A549 (cell line): ENCODE measurements at regions not wholly inside any gene's neighbourhood (a gene's known extent, or its start where the extent isn't known, plus 50 kb on each side); places are given as distances from the start of the nearest gene placed in this dataset.

ENCODE experiments used
- ATAC-seq, 2 experiments: fragments of 200-7000 bp in 1 of 2; fragments of >200 bp in 1 of 2; cut with Nextera tagmentation in 1 of 2; cut with Tn5 transposase in 1 of 2; 3 replicates each; pipeline versions ENCODE4 v1.8.0 to v1.9.1; 2018 to 2020; ENCODE audit warnings: mild to moderate bottlenecking in 1 of 2, moderate library complexity in 1 of 2
- CTCF ChIA-PET: fragments of 300-600 bp; sonication (Branson Sonifier 250); formaldehyde crosslinking; extraction: SDS; loops from one replicate; lab custom pipeline; 2021; ENCODE audit warnings: antibody characterized with exemption, inconsistent platforms; lab: Yijun Ruan, JAX
- POLR2A ChIA-PET: fragments of 350-600 bp; formaldehyde crosslinking; extraction: SDS; loops from one replicate; lab custom pipeline; 2021; ENCODE audit warnings: antibody characterized with exemption, inconsistent platforms; lab: Yijun Ruan, JAX
- DNase-seq, 2 experiments: peaks; one replicate each; pipeline versions ENCODE4 v3.0.0 to v3.0.0-alpha.2; 2011 to 2016; ENCODE audit warnings: low read depth in 1 of 2, low spot score in 1 of 2
- FAIRE-seq: peaks from 2 replicates; lab custom pipeline; 2011; peaks lifted over from hg19 to GRCh38; lab: Jason Lieb, UNC
- H3K27ac ChIP-seq, 2 experiments: fragments of >200 bp; sonication (Bioruptor Twin); formaldehyde crosslinking; 3 replicates each; pipeline ENCODE4 v1.5.1; 2016 to 2017
- H3K4me1 ChIP-seq: fragments of >200 bp; sonication (Bioruptor Twin); formaldehyde crosslinking; 3 replicates; pipeline ENCODE4 v1.6.1; 2016
- H3K4me2 ChIP-seq: fragments of >200 bp; sonication (Bioruptor Twin); formaldehyde crosslinking; 3 replicates; pipeline ENCODE4 v1.6.1; 2016
- H3K4me3 ChIP-seq: fragments of >200 bp; sonication (Bioruptor Twin); formaldehyde crosslinking; 3 replicates; pipeline ENCODE4 v1.5.1; 2016
- H3K9me3 ChIP-seq: fragments of >200 bp; sonication (Bioruptor Twin); formaldehyde crosslinking; 3 replicates; pipeline ENCODE4 v1.6.1; 2016
- CBX8 ChIP-seq: fragments of 200-600 bp; sonication (generic); IDR thresholded peaks from 2 replicates; pipeline ENCODE4 v1.6.1; 2016
- EHF ChIP-seq: fragments of 250-450 bp; sonication (Bioruptor Pico); IDR thresholded peaks from 2 replicates; pipeline ENCODE4 v1.5.0; 2020; ENCODE audit warnings: mild to moderate bottlenecking
- ELK1 ChIP-seq: fragments of 150-350 bp; IDR thresholded peaks from 2 replicates; pipeline ENCODE4 v1.6.1; 2014; ENCODE audit warnings: low read depth, mild to moderate bottlenecking, low read length
- FOSL2 ChIP-seq, 2 experiments: fragments of 450-650 bp in 1 of 2; fragments of >200 bp in 1 of 2; sonication (Bioruptor Twin) in 1 of 2; formaldehyde crosslinking; IDR thresholded peaks; 2 replicates each; pipeline versions ENCODE4 v1.5.0 to v1.6.1; 2016 to 2020; ENCODE audit warnings: mild to moderate bottlenecking in 1 of 2, moderate library complexity in 1 of 2
- GATA3 ChIP-seq: IDR thresholded peaks from 2 replicates; pipeline ENCODE4 v1.6.1; 2012; ENCODE audit warnings: borderline replicate concordance
- JUNB ChIP-seq: fragments of >200 bp; sonication (Bioruptor Twin); formaldehyde crosslinking; IDR thresholded peaks from 2 replicates; pipeline ENCODE4 v1.6.1; 2016
- MAZ ChIP-seq: fragments of 150-350 bp; IDR thresholded peaks from 2 replicates; pipeline ENCODE4 v1.6.1; 2014; ENCODE audit warnings: antibody characterized with exemption, low read depth, low read length, borderline replicate concordance
- NR3C1 ChIP-seq: fragments of >200 bp; sonication (Bioruptor Twin); formaldehyde crosslinking; IDR thresholded peaks from 3 replicates; pipeline ENCODE4 v1.6.1; 2017
- POLR2A ChIP-seq: IDR thresholded peaks from 2 replicates; pipeline ENCODE4 v1.6.1; 2012; ENCODE audit warnings: mild to moderate bottlenecking, low read length
- RAD21 ChIP-seq, 2 experiments: fragments of >200 bp in 1 of 2; sonication (Bioruptor Twin) in 1 of 2; formaldehyde crosslinking in 1 of 2; IDR thresholded peaks in 1 of 2; conservative IDR thresholded peaks in 1 of 2; 2 replicates in 1 of 2; 3 replicates in 1 of 2; pipeline ENCODE4 v1.6.1; 2012 to 2018; ENCODE audit warnings: inconsistent platforms in 1 of 2
- RCOR1 ChIP-seq: fragments of 150-350 bp; IDR thresholded peaks from 2 replicates; pipeline ENCODE4 v1.6.1; 2014; ENCODE audit warnings: antibody characterized with exemption, low read length, low read depth
- SREBF2 ChIP-seq: fragments of 450-650 bp; IDR thresholded peaks from 2 replicates; pipeline ENCODE4 v1.6.1; 2014; ENCODE audit warnings: mild to moderate bottlenecking, moderate library complexity
- ZC3H11A ChIP-seq: fragments of 450-650 bp; IDR thresholded peaks from 2 replicates; pipeline ENCODE4 v1.6.1; 2014; ENCODE audit warnings: antibody characterized with exemption, mild to moderate bottlenecking
- WGBS: methylation state at CpG from one replicate; pipeline ENCODE4 v1.1.6; 2017; ENCODE audit errors: missing lambda C conversion rate; 5-methylcytosine and 5-hydroxymethylcytosine counted together
- TF ChIP-seq, protein P1 (sequence below): IDR thresholded peaks from 2 replicates; pipeline ENCODE4 v1.6.1; 2012
- TF ChIP-seq, protein P2 (sequence below): fragments of 250-450 bp; sonication (Bioruptor Pico); IDR thresholded peaks from 2 replicates; pipeline ENCODE4 v1.5.0; 2020; ENCODE audit warnings: low read depth, mild to moderate bottlenecking, moderate library complexity

DNA sequence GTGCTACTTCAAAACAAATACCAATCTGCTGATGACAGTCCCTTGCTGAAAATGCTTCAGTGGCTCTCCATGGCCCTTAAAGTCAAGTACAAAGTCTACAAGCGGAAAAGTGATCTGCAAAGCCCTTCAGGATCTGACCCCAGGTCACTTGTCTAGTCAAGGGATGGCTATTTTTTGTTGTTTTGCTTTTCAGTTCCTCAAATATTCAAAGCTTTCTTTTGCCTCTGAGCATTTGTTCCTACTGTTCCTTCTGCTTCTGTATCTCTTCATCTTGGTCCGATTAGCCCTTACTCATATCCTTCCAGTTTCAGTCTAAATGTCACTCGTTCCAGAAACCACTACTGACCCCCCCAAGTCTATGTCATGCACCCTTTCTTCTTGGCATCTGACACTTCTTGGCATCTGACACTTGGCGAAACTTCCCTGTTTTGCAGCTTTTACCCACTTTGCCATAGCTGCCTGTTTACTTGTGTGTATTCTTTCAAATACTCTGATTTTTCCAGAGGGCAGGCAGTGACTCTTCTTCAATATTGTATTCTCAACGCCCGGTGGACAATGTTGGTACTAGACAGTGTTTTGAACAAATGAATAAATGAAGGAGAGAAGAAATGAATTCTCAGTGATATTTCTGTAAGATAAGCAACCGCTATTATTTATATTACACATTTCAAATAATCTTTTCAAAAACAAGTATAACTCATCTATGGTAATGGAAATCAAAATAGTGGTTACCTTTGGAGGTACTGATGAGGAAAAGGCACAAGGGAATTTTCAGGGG is 175.9 kb upstream of the FN1 start (continued):
- TF ChIP-seq ZC3H11A, result no peak
- no peak for TF ChIP-seq MAZ

DNA sequence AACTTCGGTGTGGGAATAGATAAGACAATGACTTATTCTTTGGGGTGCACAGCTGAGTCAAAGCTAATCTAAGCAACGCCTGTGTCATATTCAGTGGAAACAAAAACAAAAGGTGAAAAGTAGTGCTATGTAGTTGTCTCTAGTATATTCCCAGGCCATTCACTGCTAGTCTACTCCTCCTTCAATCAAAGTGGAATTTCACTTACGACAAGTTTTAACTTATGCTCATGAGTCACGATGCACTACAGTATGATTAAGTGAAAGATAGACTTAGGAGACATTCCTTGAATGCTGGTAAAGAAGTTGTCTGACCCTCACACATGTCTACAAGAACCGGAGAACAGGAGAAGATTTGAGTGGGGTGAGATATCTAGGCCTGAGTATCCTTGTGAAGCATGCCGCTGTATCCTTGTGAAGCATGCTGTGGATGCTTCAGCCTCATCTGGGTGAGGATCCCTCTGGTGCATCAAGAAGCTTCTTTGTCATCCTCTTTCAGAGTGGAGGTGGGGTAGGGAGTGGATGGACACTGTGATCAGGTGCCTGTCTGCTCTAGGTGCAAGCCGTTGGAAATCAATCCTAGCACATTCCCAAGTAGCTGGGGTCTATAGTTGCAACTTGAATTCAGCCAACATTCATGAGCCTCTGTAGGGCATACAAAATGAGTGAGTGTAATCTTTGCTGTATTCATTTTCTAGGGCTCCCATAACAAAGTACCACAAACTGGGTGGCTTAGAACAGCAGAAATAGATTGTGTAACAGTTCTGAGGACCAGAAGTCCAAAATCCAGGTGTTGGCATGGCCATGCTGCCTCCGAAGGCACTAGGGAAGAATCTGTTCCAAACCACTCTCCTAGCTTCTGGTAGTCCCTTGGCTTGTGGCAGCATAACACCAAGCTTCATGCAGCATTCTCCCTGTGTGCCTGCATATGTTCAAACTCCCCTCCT is 173.5 kb upstream of the FN1 start:
- ATAC-seq, result peak; percentile 77 to 81

DNA sequence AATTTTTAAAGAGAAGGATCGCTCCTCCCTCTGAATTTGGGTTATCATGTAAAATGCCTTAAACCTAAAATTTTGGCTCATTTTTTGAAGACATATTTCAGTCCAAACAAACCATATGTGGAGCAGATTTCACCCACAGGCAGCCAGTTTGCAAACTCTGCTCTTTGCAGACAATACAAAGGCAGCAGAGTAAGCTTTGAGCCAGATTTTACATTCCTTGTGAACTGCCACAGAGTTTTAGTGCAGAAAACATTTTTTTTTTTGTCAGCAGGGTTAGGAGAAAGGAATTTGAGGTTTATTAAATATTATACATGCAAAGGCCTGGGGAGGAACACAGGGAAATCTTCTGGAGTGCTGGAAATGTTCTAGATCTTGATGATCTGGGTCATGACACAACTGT is 171.9 kb upstream of the FN1 start:
- Histone ChIP-seq H3K4me3 (no peak overlapping the region), H3K27ac (0 out of 6 replicates have a peak overlapping the region, but pooled peaks of 1 of the 2 experiments have one; percentile 36), H3K9me3 (no peaks in the 10 kb centered on the region), H3K4me2 (no peak overlapping the region), H3K4me1 (peaks cover 10% of the 10 kb centered on the region)
- POLR2A ChIA-PET, result no interaction called here
- TF ChIP-seq JUNB (no peak), RCOR1 (no peak), FOSL2 (IDR thresholded peaks at IDR 0.05) (no peak), FOSL2 (CRISPR knock-in tag; IDR thresholded peaks at IDR 0.05) (no peak), NR3C1 (no peak), ELK1 (no peak)
- CTCF ChIA-PET, result no interaction called here
- no peak for FAIRE-seq
- no peak for ATAC-seq
- WGBS, result 91% methylated on average over 1 of the region's 1 CpG
- no peak for DNase-seq

More for the DNA sequence above, 173.5 kb upstream of the FN1 start:
- peaks cover 18% of the 10 kb centered on the region for H3K4me1 ChIP-seq
- CTCF ChIA-PET, result no interaction called here
- no peaks in the 10 kb centered on the region for H3K9me3 ChIP-seq
- FAIRE-seq (no peak), DNase-seq (peak in 1 of 2 experiments; percentile 49)
- TF ChIP-seq FOSL2 (IDR thresholded peaks at IDR 0.05), result no peak
- peak; percentile 51 for TF ChIP-seq FOSL2 (CRISPR knock-in tag; IDR thresholded peaks at IDR 0.05)
- no peak for TF ChIP-seq EHF (CRISPR knock-in tag)
- no peak for TF ChIP-seq RAD21 (conservative IDR thresholded peaks at IDR 0.05 in 1 of 2, IDR thresholded peaks at IDR 0.05 in 1 of 2)
- TF ChIP-seq, protein P1, sequence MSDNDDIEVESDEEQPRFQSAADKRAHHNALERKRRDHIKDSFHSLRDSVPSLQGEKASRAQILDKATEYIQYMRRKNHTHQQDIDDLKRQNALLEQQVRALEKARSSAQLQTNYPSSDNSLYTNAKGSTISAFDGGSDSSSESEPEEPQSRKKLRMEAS, result no peak
- TF ChIP-seq POLR2A, result no peak
- TF ChIP-seq, protein P2, sequence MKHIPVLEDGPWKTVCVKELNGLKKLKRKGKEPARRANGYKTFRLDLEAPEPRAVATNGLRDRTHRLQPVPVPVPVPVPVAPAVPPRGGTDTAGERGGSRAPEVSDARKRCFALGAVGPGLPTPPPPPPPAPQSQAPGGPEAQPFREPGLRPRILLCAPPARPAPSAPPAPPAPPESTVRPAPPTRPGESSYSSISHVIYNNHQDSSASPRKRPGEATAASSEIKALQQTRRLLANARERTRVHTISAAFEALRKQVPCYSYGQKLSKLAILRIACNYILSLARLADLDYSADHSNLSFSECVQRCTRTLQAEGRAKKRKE (CRISPR knock-in tag), result no peak
- TF ChIP-seq GATA3, result peak; percentile 15; the same call in 1 of the 2 replicates
- TF ChIP-seq CBX8, result no peak
- H3K27ac ChIP-seq, result peak overlapping the region; percentile 46 to 67; a peak in 5 of 6 replicates
- H3K4me2 ChIP-seq, result peak overlapping the region; percentile 11; the same call in 2 of the 3 replicates
- H3K4me3 ChIP-seq, result no peak overlapping the region
- 75% methylated on average over 8 of the region's 8 CpGs for WGBS
- POLR2A ChIA-PET, result no interaction called here

- peaks cover 8% of the 10 kb centered on the region for H3K4me1 ChIP-seq
- no peak for TF ChIP-seq SREBF2
- ChIA-PET CTCF (interaction anchor here (0.5 to 0.6 kb wide), 2 partner anchors 29 to 32 kb away, joined by 3 read pairs; no protein-coding TSS in a partner anchor), POLR2A (no interaction called here)
- DNase-seq (no peak), FAIRE-seq (no peak), ATAC-seq (no peak)
- H3K4me2 ChIP-seq, result no peak overlapping the region
- no peaks in the 10 kb centered on the region for H3K9me3 ChIP-seq
- 36% methylated on average over 2 of the region's 2 CpGs for WGBS
- H3K4me3 ChIP-seq, result no peak overlapping the region
- no peak overlapping the region for H3K27ac ChIP-seq
These were observed 170.4 kb upstream of the FN1 start for GRCh38 chr2:215606219-215606618.
